Fibroblast of skin of left biceps (primary cell): ENCODE measurements at regions not wholly inside any gene's neighbourhood (a gene's known extent, or its start where the extent isn't known, plus 50 kb on each side); places are given as distances from the start of the nearest gene placed in this dataset.

Experiments
- DNase-seq, 2 experiments: peaks; one replicate each; pipeline ENCODE4 v3.0.0-alpha.2; 2013; ENCODE audit warnings: low read depth in 2 of 2

- DNase-seq, result no peak
These were observed 169.0 kb upstream of the PKDCC start for GRCh38 chr2:41878716-41879234.

DNA sequence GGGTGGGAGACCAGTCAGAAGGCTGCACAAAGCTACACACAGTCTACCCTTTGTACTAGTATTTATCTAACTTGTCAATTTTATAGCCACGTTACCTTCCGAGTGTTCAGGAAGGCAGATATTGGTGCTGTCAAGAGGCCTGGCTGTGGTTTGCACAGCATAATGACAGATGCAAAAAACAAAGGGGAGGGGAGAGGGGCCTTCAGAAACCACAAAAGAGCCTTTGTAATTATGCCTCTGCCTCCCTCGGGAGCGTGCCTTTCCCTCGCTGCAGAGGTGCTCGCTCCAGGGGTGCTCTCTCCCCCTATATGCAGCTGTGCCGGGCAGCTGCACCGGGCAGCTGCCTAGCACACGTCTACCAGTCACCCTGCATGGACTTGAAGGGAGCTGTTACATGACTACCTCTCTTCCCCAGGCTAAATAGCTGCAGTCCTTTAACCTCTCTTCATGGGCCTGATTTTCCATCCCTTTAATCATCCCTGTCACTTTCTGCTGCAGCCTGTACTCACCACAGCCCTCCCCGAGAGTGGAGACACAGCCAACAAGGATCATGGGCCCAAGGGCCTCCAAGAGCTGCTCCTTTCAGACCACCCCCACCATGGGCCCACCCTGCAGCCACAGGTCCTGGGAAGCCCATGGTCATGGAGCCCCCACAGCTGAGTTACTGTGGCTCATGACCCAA lies 168.4 kb upstream of the PKDCC start:
- DNase-seq, result no peak

GRCh38 chr2:41880561-41881243 lies 167.1 kb upstream of the PKDCC start:
- DNase-seq, result no peak

GRCh38 chr2:41881249-41881648 lies 166.6 kb upstream of the PKDCC start:
- no peak for DNase-seq

GRCh38 chr2:41884718-41885117 lies 163.1 kb upstream of the PKDCC start:
- DNase-seq, result no peak

GRCh38 chr2:41886145-41886664 lies 161.6 kb upstream of the PKDCC start:
- DNase-seq, result no peak

- DNase-seq, result no peak
These were observed 161.1 kb upstream of the PKDCC start for GRCh38 chr2:41886757-41887156.

DNA sequence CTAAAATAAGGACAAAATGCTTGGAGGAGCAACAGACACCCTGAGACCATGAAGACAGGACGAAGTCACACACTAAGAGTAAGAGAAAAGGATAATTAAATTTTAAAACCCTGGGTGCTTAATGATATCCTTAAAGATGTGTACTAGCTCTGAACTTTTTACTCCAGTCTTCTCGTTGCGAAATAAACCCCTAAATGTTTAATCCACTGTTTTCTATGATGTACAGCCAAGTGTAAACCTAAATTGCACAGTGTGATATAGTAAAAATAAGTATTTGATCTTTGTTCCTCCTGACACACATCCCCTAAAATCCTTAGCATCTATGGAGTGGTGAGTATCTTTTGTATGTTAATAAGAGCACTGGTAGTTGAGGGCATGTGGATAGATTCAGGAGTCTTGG lies 157.5 kb upstream of the PKDCC start:
- no peak for DNase-seq

DNA sequence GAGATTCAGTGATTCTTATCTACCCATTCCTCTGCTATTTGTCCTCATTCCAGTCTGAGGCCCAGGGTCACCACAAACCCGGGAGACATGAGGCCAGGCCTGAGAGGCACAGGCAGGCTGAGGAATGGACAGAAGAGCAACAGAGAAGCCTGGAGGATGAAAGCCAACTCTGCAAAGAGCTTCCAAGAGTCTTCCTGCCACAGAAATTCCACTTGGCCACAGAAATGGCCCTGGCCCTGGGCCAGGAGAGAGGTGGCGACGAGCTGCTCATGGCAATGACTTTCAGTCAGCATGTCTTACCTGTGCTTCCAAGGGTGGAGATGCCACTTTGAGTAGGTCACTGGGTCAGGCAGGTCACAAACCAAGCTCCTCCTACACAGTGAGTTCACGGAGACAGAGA lies 155.3 kb upstream of the PKDCC start:
- no peak for DNase-seq

DNA sequence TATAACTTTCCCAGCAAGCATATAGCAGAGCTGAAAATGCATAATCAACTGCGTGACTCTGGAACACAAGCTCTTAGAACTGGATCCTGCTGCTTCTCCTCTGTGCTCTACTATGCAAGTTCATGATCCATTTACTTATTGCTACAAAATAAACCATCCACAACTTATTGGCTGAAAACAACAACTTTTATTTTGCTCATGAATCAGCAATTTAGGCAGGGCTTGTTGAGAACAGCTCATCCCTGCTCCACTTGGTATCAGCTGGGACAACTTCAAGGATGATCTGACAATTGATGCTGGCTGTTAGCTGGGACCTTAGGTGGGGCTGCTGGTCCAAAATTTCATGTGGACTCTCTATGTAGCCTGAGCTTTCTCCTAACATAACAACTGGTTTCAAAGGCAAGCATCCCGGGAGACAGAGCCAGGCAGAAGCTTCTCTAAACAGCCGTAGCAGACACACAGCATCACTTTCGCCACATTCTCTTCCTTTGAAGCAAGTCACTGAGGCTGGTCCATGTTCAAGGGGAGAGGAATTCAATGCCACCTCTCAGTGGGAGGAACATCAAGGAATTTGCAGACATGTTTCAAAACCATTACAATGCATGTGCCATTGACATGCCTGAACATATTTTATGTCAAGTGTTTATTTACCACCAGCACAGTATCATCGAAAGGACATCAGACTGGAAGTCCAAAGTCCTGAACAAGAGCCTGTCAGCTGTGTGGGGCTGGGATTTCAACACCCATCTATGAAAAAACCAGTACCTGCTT lies 153.1 kb upstream of the PKDCC start:
- no peak for DNase-seq

GRCh38 chr2:41895334-41895664 lies 152.5 kb upstream of the PKDCC start:
- no peak for DNase-seq

- DNase-seq, result no peak
These were observed 151.5 kb upstream of the PKDCC start for GRCh38 chr2:41896186-41896846.

DNA sequence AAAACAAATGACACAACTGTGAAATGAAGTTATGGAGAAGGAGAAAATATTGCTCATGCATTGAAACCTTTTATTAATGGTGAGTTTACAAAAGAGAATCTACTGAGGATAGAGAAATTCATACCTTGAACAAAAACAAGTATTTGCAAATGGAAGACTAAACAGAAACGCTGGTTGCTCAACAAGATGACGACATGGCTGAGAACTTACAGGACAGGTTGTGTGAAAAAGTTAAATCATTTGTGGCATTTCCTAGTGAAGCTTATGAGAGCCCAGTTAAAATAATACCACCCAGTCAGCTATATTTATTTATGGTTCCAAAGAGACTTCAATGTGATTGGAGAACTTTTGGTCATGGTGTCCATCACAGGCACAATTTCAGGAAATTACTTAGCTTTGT lies 148.6 kb upstream of the PKDCC start:
- no peak for DNase-seq

DNA sequence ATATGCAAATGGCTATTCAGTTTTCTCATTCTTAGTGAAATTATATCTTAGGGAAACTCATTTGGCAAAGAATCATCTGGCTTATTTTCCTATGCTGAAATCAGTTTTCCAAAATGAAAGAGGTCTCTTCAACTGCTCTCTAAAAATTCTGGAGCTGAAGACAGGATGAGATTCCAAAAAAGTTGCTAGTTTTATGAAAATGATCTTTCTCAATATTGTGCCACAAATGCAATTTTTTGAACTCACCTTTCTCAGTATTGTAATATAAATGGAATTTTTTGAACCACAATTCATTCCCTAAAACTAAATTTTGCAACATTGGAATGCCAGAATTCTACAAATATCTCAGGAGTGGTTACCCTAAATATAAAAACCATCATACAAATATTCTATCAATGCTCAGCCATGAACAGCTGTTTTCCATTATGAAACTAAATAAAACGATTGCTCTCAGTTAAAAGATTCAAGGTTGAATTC lies 147.7 kb upstream of the PKDCC start:
- DNase-seq, result peak; percentile 82 to 87

- no peak for DNase-seq
These were observed 144.9 kb upstream of the PKDCC start for GRCh38 chr2:41902897-41903296.

DNA sequence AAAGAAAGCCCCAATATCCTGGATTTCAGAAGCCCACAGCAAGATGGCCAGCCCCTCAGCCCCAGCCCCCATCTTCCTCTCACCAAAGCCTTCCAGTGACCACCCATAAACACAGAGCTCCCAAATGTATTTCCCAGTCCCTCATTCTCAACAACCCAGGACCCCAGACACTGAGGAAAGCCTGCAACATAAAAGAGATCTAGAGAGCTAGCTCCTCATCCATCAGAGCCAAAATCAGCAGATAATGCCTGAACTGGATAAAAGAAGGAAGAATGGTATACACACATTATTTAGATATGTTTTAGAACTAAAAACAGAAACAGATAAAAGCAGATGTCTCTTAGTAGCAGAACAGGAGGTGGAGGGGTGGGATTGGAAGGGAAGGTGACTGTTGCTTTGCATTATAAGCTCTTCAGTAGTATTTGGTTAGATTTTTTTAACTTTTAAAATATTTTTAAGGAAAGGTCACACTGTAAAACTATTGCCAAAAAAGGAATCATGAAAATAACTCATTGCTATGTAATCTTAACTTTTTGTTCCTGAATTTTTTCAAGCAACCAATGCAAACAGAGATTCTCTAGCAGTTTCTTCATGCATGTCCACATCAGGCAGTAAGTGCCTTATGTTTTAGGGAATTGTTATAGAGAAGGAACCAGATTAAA lies 144.2 kb upstream of the PKDCC start:
- peak; percentile 61 to 65 for DNase-seq

GRCh38 chr2:41904459-41904858 lies 143.4 kb upstream of the PKDCC start:
- no peak for DNase-seq

DNA sequence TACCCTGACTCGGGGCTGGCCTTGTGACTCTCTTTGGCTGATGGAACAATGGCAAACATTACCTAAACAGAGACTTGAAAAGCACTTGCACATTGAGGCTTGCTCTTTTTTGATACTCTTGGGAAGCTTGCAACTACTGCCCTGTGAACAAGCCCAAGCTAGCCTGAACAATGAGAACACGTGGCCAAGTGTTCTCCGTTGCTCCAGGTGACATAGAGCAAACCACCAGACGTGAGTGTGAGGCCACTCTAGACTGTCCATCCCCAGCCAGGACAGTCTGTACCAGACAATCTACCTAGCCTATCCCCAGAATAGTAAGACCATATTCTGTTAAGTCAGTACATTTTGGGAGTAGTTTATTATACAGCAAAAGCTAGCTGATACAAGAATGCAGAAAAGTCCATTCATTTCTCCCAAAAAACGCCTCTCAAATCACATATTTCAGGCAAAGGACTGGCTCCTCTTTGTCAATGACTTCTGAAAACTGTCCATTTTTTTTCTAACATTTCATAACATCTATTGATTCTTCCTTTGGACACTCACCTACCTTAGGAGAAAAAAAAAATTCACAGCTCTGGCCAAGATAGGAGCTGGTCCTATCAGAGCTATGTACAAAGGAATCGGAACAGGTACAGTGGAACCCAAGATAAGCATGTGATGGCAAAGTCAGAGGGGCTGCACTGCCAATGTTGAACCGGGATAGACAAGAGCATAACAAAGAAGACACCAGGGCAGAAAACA lies 142.1 kb upstream of the PKDCC start:
- DNase-seq, result no peak

DNA sequence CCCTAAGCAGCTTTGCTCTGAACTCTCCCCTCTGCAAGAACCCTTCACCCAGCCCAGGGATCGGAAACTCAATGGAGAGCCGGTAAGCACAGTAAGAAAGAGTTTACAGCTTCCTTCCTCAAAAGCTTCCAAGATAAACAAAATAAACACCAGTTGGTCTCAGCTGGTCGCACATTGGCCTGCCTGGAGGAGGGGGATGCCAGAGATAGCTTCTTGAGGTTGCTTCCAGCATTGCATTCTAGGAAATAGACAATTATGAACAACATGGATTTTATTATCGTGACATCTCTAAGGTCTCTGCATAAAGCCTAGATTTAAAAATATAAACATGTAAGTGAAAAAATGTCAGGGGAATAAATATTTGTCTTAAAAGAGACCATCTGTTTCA lies 141.5 kb upstream of the PKDCC start:
- DNase-seq, result peak; percentile 80 to 83

- DNase-seq, result no peak
These were observed 140.7 kb upstream of the PKDCC start for GRCh38 chr2:41907141-41907540.

GRCh38 chr2:41907771-41908207 lies 140.0 kb upstream of the PKDCC start:
- no peak for DNase-seq
